Inflammatory macrophage treated with lipopolysaccharide for 4 hours (primary cell): ENCODE measurements at regions not wholly inside any gene's neighbourhood (a gene's known extent, or its start where the extent isn't known, plus 50 kb on each side); places are given as distances from the start of the nearest gene placed in this dataset.

Source experiments
- DNase-seq: peaks from one replicate; pipeline ENCODE4 v3.0.0-alpha.2; 2020

DNA sequence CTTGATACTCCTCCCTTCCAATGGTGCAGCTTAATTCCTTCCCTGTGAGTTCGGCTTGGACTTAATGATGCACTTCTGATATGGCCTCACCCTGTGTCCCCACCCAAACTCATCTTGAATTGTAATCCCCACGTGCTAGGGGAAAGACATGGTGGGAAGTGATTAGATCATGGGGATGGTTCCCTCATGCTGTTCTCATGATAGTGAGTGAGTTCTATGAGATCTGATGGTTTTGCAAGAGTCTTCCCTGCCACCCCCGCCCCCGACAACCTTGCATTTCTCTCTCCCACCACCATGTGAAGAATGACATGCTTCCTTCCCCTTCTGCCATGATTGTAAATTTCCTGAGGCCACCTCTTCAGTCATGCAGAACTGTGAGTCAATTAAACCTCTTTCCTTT is 50.3 kb upstream of the HLA-G start:
- peak; percentile 90 for DNase-seq
